GM23338 (cell line): ENCODE measurements at regions not wholly inside any gene's neighbourhood (a gene's known extent, or its start where the extent isn't known, plus 50 kb on each side); places are given as distances from the start of the nearest gene placed in this dataset.

Experiments
- CREB1 ChIP-seq: fragments of 250-450 bp; sonication (Bioruptor Pico); IDR thresholded peaks from 2 replicates; pipeline ENCODE4 v1.5.0; 2020; ENCODE audit warnings: low read depth, mild to moderate bottlenecking, moderate library complexity
- EZH2phosphoT487 ChIP-seq: fragments of 200-600 bp; sonication (generic); IDR thresholded peaks from one replicate; pipeline ENCODE4 v1.8.1; 2018; ENCODE audit warnings: antibody characterized with exemption; ENCODE audit not compliant: unreplicated experiment
- TF ChIP-seq, protein P1 (sequence below), 2 experiments: fragments of 200-600 bp in 1 of 2; sonication (generic) in 1 of 2; conservative IDR thresholded peaks; 2 replicates each; pipeline versions ENCODE4 v1.5.1 to v1.6.1; 2016 to 2017; ENCODE audit warnings: antibody characterized with exemption in 2 of 2, low read depth in 2 of 2, mild to moderate bottlenecking in 2 of 2, moderate library complexity in 1 of 2

DNA sequence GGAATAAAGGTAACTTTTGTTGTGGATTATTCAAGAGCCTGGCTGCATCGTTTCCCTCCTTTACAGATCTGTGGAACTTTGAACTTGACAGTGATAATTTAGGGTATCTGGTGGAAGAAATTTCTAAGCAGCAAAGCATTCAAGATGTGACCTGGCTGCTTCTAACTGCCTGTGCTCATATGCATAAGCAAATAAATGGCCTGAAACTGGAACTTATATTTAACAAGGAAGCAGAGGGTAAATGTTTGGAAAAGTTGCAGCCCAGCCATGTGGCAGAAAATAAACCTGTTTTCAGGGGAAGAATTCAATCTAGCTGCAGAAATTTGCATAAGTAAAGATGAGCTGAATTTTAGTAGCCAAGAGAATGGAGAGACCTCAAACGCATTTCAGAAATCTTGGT, 173.5 kb downstream of the C6orf118 start:
- TF ChIP-seq CREB1 (CRISPR knock-in tag) (no peak), EZH2phosphoT487 (no peak)
- TF ChIP-seq, protein P1, sequence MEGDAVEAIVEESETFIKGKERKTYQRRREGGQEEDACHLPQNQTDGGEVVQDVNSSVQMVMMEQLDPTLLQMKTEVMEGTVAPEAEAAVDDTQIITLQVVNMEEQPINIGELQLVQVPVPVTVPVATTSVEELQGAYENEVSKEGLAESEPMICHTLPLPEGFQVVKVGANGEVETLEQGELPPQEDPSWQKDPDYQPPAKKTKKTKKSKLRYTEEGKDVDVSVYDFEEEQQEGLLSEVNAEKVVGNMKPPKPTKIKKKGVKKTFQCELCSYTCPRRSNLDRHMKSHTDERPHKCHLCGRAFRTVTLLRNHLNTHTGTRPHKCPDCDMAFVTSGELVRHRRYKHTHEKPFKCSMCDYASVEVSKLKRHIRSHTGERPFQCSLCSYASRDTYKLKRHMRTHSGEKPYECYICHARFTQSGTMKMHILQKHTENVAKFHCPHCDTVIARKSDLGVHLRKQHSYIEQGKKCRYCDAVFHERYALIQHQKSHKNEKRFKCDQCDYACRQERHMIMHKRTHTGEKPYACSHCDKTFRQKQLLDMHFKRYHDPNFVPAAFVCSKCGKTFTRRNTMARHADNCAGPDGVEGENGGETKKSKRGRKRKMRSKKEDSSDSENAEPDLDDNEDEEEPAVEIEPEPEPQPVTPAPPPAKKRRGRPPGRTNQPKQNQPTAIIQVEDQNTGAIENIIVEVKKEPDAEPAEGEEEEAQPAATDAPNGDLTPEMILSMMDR (conservative IDR thresholded peaks at IDR 0.05; ENCODE audit: low read depth in 2 of 2) = no peak
